ENCODE measurements at regions not wholly inside any gene's neighbourhood (a gene's known extent, or its start where the extent isn't known, plus 50 kb on each side); places are given as distances from the start of the nearest gene placed in this dataset.

DNA sequence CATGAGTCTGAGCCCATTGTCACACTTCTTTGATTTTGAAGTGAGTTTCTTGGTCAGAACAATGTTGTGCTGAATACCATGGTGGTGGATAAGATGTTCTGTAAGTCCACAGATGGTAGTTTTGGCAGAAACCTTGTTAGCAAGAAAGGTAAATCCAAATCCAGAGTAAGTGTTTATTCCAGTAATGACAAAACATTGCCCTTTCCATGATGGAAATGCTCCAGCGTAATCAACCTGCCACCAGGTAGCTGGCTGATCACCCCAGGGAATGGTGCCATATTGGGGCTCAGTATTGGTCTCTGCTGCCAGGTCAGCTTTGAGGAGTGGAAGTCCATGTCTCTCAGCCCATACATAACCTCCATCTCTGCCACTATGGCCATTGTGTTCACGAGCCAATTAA lies 54.7 kb upstream of the DAPK1 start:
- no peak overlapping the region for H3K4me3 ChIP-seq (replicated peaks; ENCODE audit: low read depth, low read length)
- DNase-seq (ENCODE audit: extremely low read depth, low read depth) = no peak
- TF ChIP-seq, protein P1, sequence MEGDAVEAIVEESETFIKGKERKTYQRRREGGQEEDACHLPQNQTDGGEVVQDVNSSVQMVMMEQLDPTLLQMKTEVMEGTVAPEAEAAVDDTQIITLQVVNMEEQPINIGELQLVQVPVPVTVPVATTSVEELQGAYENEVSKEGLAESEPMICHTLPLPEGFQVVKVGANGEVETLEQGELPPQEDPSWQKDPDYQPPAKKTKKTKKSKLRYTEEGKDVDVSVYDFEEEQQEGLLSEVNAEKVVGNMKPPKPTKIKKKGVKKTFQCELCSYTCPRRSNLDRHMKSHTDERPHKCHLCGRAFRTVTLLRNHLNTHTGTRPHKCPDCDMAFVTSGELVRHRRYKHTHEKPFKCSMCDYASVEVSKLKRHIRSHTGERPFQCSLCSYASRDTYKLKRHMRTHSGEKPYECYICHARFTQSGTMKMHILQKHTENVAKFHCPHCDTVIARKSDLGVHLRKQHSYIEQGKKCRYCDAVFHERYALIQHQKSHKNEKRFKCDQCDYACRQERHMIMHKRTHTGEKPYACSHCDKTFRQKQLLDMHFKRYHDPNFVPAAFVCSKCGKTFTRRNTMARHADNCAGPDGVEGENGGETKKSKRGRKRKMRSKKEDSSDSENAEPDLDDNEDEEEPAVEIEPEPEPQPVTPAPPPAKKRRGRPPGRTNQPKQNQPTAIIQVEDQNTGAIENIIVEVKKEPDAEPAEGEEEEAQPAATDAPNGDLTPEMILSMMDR (IDR thresholded peaks at IDR 0.05; ENCODE audit: low read depth, low read length, missing control alignments) = no peak

DNA sequence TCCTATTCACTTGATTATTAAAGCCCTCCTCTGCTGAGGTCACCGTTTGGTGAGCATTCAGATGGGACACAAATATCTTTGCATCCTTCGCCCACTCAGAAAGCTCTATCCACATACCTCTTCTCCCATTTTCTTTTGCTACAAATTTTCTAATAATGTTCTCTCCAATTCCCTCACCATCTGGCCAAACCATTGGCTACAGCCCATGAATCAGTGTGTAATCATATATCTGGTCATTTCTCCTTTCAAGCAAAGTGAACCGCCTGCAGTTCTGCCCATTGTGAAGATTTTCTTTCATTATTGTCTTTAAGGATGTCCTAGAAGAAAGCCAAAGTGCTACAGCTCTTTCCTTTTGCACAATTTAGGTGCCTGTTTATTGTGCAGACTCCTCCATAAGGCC lies 54.2 kb upstream of the DAPK1 start:
- TF ChIP-seq, protein P1 (IDR thresholded peaks at IDR 0.05; ENCODE audit: low read depth, low read length, missing control alignments) = no peak
- no peak overlapping the region for H3K4me3 ChIP-seq (replicated peaks; ENCODE audit: low read depth, low read length)
- no peak for DNase-seq (ENCODE audit: extremely low read depth, low read depth)

DNA sequence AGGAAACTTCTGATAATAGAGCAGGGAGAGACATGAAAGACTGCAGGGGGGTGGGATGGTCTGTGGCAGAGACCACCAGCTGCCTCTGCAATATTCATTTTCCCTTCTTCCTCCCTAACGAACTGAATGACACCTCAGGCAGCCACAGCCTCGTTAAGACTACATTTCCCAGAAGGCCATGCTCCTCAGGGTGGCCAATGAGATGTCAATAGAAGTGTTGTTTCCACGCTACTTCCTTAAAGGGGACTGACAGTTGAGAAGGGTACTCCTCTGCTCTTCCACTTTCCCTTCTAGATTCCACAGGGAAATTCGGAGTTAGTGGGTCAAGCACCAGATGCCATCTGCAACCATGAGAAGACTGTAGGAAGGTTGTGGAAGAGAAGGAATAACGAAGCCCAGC lies 52.0 kb upstream of the DAPK1 start:
- TF ChIP-seq, protein P1 (IDR thresholded peaks at IDR 0.05; ENCODE audit: low read depth, low read length, missing control alignments) = no peak
- no peak overlapping the region for H3K4me3 ChIP-seq (replicated peaks; ENCODE audit: low read depth, low read length)
- no peak for DNase-seq (ENCODE audit: extremely low read depth, low read depth)

DNA sequence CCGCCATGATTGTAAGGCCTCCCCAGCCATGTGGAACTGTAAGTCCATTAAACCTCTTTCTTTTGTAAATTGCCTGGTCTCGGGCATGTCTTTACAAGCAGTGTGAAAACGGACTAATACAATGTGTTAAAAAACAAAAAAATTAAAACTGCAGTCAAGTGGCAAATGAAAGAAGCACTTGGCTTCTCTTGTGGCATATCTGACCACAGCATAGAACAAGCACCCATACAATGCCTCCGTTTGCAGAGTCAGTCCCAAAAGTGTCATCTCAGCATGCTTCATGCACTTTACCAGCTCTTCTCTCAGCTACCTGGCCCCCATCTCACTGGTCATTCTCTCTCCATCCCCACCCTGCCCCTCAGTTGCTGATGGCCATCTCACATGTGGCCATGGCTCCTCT lies 51.1 kb upstream of the DAPK1 start:
- H3K4me3 ChIP-seq (replicated peaks; ENCODE audit: low read depth, low read length) = no peak overlapping the region
- TF ChIP-seq, protein P1 (IDR thresholded peaks at IDR 0.05; ENCODE audit: low read depth, low read length, missing control alignments) = no peak
- DNase-seq (ENCODE audit: extremely low read depth, low read depth) = no peak

DNA sequence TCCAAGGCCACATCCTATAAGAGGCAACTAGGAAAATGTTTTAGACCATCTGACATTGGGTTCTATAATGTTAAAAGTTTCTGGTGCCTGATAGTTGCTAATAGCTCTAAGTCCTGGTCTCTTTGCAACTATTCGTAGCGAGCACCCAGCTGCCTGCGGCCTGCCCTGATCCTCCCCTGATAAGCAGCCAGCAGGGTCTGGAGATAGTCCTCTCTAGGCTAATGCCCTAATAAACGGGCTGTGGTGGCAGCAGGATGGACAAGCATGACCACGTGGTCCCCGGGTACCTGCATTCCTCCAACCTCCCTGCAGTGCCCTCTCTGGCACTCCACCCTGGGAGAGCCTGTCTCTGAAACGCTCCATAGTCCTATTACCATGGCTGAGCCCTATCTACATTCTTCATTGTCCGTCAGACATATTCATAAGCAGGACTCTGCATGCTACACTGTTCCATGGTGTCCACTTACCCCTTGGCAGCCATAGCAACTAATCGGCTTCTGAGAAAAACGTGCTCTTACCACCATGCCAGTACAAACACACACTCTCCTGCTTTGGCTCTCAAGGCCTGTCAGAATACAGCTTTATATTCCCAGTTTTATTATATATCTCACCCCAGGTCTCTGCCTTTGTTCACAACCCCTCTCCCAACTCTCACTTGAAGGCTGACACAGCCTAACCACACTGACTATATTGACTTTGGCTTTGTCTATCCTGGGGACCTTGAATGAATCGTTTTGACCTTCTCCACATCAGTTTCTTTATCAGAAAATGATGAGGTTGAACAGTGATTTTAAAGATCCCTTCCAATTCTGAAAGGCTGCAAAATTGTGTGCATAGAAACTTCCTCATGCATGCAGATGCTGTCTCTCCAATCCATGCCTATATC lies 49.9 kb upstream of the DAPK1 start:
- no peak for DNase-seq (ENCODE audit: extremely low read depth, low read depth)

More for the DNA sequence above, 49.9 kb upstream of the DAPK1 start:
- TF ChIP-seq, protein P1 (IDR thresholded peaks at IDR 0.05; ENCODE audit: low read depth, low read length, missing control alignments) = no peak
- no peak overlapping the region for H3K4me3 ChIP-seq (replicated peaks; ENCODE audit: low read depth, low read length)

Data from HFF-Myc (cell line).